ENCODE measurements at regions not wholly inside any gene's neighbourhood (a gene's known extent, or its start where the extent isn't known, plus 50 kb on each side); places are given as distances from the start of the nearest gene placed in this dataset.

DNA sequence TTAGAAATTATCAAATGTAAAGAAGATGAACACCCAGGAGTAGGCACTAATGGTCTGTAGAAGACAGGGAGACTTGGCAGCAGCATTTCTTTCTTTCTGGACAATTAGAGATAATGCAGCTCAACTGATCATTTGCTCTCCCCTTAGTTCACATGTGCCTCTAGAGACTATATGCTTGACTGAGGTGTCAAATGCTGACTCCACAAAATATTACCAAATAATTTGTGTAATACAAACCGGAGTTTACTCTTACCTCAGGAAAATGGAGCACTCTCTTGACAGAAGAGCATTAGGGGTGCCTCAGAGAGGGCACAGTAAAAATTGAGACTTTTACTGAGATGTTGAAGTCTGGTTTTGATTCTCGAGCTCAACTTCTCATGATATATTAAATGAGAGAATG, 131.8 kb downstream of the ATP6V1G3 start:
- TF ChIP-seq, protein P1, sequence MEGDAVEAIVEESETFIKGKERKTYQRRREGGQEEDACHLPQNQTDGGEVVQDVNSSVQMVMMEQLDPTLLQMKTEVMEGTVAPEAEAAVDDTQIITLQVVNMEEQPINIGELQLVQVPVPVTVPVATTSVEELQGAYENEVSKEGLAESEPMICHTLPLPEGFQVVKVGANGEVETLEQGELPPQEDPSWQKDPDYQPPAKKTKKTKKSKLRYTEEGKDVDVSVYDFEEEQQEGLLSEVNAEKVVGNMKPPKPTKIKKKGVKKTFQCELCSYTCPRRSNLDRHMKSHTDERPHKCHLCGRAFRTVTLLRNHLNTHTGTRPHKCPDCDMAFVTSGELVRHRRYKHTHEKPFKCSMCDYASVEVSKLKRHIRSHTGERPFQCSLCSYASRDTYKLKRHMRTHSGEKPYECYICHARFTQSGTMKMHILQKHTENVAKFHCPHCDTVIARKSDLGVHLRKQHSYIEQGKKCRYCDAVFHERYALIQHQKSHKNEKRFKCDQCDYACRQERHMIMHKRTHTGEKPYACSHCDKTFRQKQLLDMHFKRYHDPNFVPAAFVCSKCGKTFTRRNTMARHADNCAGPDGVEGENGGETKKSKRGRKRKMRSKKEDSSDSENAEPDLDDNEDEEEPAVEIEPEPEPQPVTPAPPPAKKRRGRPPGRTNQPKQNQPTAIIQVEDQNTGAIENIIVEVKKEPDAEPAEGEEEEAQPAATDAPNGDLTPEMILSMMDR (IDR thresholded peaks at IDR 0.05), result no peak
- TF ChIP-seq EZH2 (IDR thresholded peaks at IDR 0.05; ENCODE audit: borderline replicate concordance, insufficient read depth, low read depth, low read length, poor library complexity, severe bottlenecking), result no peak
